VCaP (cell line): ENCODE measurements at regions not wholly inside any gene's neighbourhood (a gene's known extent, or its start where the extent isn't known, plus 50 kb on each side); places are given as distances from the start of the nearest gene placed in this dataset.
A peak's percentile ranks its signal among the peaks of the same experiment; 100 is the strongest.

Experiments
- H3K27ac ChIP-seq: fragments of 450-650 bp; 2 replicates; pipeline ENCODE4 v1.5.1; 2017
- CTCF ChIP-seq: fragments of 450-650 bp; conservative IDR thresholded peaks from 2 replicates; pipeline ENCODE4 v1.5.1; 2017; ENCODE audit warnings: mild to moderate bottlenecking, moderate library complexity

- TF ChIP-seq CTCF: no peak
- H3K27ac ChIP-seq: no peak overlapping the region
Measured at GRCh38 chr21:17964716-17965115, 145.6 kb upstream of the C21orf91 start.

- no peak for TF ChIP-seq CTCF
Measured at GRCh38 chr21:17964199-17964598, 145.0 kb upstream of the C21orf91 start.

GRCh38 chr21:17950591-17950990, 131.4 kb upstream of the C21orf91 start:
- no peak for TF ChIP-seq CTCF
- H3K27ac ChIP-seq: no peak overlapping the region

More at GRCh38 chr21:17964199-17964598, 145.0 kb upstream of the C21orf91 start:
- no peak overlapping the region for H3K27ac ChIP-seq

- no peak for TF ChIP-seq CTCF
- peak overlapping the region; percentile 51 for H3K27ac ChIP-seq
Measured at GRCh38 chr21:17949421-17949820, 130.3 kb upstream of the C21orf91 start.

GRCh38 chr21:17947531-17947930, 128.4 kb upstream of the C21orf91 start:
- H3K27ac ChIP-seq: no peak overlapping the region
- TF ChIP-seq CTCF: no peak

- no peak overlapping the region for H3K27ac ChIP-seq
- peak; percentile 29 for TF ChIP-seq CTCF
Measured at GRCh38 chr21:17931080-17931479, 111.9 kb upstream of the C21orf91 start.

- no peak overlapping the region for H3K27ac ChIP-seq
- no peak for TF ChIP-seq CTCF
Measured at GRCh38 chr21:17930093-17930492, 110.9 kb upstream of the C21orf91 start.

- no peak for TF ChIP-seq CTCF
Measured at GRCh38 chr21:17929510-17929909, 110.4 kb upstream of the C21orf91 start.

More at GRCh38 chr21:17929510-17929909, 110.4 kb upstream of the C21orf91 start:
- H3K27ac ChIP-seq: no peak overlapping the region
